K562 (cell line): ENCODE measurements at regions not wholly inside any gene's neighbourhood (a gene's known extent, or its start where the extent isn't known, plus 50 kb on each side); places are given as distances from the start of the nearest gene placed in this dataset.

Experiments used
- ATAC-seq: fragments of 200-7000 bp; cut with Tn5 transposase; 3 replicates; pipeline ENCODE4 v1.9.1; 2020; ENCODE audit warnings: moderate library complexity
- BruUV-seq: library from RNA; stranded (reverse); fragments of 400-500 nt; replicated peaks from 2 replicates; lab custom pipeline; 2021; lab: Mats Ljungman, UMichigan
- CTCF ChIA-PET: fragments of 300-600 bp; formaldehyde crosslinking; extraction: SDS; loops from one replicate; lab custom pipeline; 2021; ENCODE audit warnings: low intra/inter-chr PET ratio; lab: Yijun Ruan, JAX
- POLR2A ChIA-PET: fragments of 300-600, 350-650 bp; sonication (Branson Sonifier 250); formaldehyde crosslinking; extraction: SDS; loops from one replicate; lab custom pipeline; 2021; ENCODE audit warnings: antibody characterized with exemption, inconsistent platforms; lab: Yijun Ruan, JAX
- DNase-seq, 4 experiments: peaks; one replicate each; pipeline versions ENCODE4 v3.0.0 to v3.0.0-alpha.2; 2011 to 2018; ENCODE audit warnings: low spot score in 3 of 4, mixed read lengths in 3 of 4; ENCODE audit errors: extremely low read depth in 1 of 4
- FAIRE-seq: peaks from 2 replicates; lab custom pipeline; 2011; peaks lifted over from hg19 to GRCh38; lab: Jason Lieb, UNC
- H2AFZ ChIP-seq: 2 replicates; pipeline ENCODE4 v1.6.0; 2011; ENCODE audit warnings: low read depth, low read length, control low read depth, inconsistent platforms
- H3K27ac ChIP-seq: fragments of 200-600 bp; 3 replicates; pipeline ENCODE4 v1.8.0; 2011; ENCODE audit warnings: low read depth, mild to moderate bottlenecking, control low read depth, inconsistent platforms, low read length, moderate library complexity, mixed read lengths; ENCODE audit errors: extremely low read depth
- H3K27me3 ChIP-seq, 2 experiments: fragments of 300-600 bp in 1 of 2; 2 replicates in 1 of 2; 3 replicates in 1 of 2; pipeline versions ENCODE4 v1.6.0 to v1.8.0; 2011; ENCODE audit warnings: inconsistent platforms in 2 of 2, low read length in 2 of 2, mild to moderate bottlenecking in 1 of 2, mixed read lengths in 1 of 2, moderate library complexity in 1 of 2; ENCODE audit not compliant: control insufficient read depth in 2 of 2, insufficient read depth in 2 of 2
- H3K36me3 ChIP-seq: fragments of 300-600 bp; 3 replicates; pipeline ENCODE4 v1.8.0; 2011; ENCODE audit warnings: mild to moderate bottlenecking, low read length, inconsistent platforms; ENCODE audit not compliant: control insufficient read depth, insufficient read depth
- H3K4me1 ChIP-seq, 2 experiments: fragments of 200-600 bp in 1 of 2; replicated peaks in 1 of 2; 2 replicates in 1 of 2; 3 replicates in 1 of 2; pipeline versions ENCODE4 v1.5.1 to v1.8.0; 2011; ENCODE audit warnings: inconsistent platforms in 2 of 2, low read length in 2 of 2, mild to moderate bottlenecking in 1 of 2, mixed read lengths in 1 of 2, moderate library complexity in 1 of 2; ENCODE audit not compliant: control insufficient read depth in 2 of 2, insufficient read depth in 2 of 2
- H3K4me2 ChIP-seq: 2 replicates; pipeline ENCODE4 v1.6.1; 2011; ENCODE audit warnings: low read length, control low read depth, inconsistent platforms, mixed read lengths; ENCODE audit not compliant: insufficient read depth
- H3K4me3 ChIP-seq: fragments of 200-600 bp; sonication (generic), shearing (Covaris generic); 2 replicates; pipeline ENCODE4 v1.5.1; 2016; ENCODE audit warnings: control low read depth, inconsistent platforms
- H3K79me2 ChIP-seq: fragments of 200-600 bp; 3 replicates; pipeline ENCODE4 v1.8.0; 2011; ENCODE audit warnings: low read length, inconsistent platforms; ENCODE audit not compliant: control insufficient read depth, insufficient read depth
- H3K9ac ChIP-seq, 2 experiments: 2 replicates each; pipeline versions ENCODE4 v1.6.0 to v1.6.1; 2011; ENCODE audit warnings: low read depth in 2 of 2, low read length in 2 of 2, control low read depth in 1 of 2, inconsistent platforms in 1 of 2, mild to moderate bottlenecking in 1 of 2, mixed read lengths in 1 of 2; ENCODE audit not compliant: insufficient read depth in 1 of 2
- H3K9me1 ChIP-seq: one replicate; pipeline ENCODE4 v1.6.0; 2011; ENCODE audit warnings: inconsistent platforms, mild to moderate bottlenecking, low read length, moderate library complexity; ENCODE audit not compliant: control insufficient read depth, insufficient read depth
- H3K9me3 ChIP-seq: replicated peaks from 2 replicates; pipeline ENCODE4 v1.5.1; 2011; ENCODE audit warnings: low read depth, low read length, inconsistent platforms; ENCODE audit not compliant: control insufficient read depth, insufficient read depth
- H4K20me1 ChIP-seq: replicated peaks from 2 replicates; pipeline ENCODE4 v1.6.1; 2011; ENCODE audit warnings: low read length, inconsistent platforms, mixed read lengths; ENCODE audit not compliant: control insufficient read depth, insufficient read depth
- COPS2 ChIP-seq: fragments of 450-650 bp; conservative IDR thresholded peaks from 2 replicates; pipeline ENCODE4 v1.6.1; 2016; ENCODE audit warnings: mild to moderate bottlenecking, moderate library complexity
- DACH1 ChIP-seq: fragments of 450-650 bp; IDR thresholded peaks from 2 replicates; pipeline ENCODE4 v1.6.1; 2018; ENCODE audit not compliant: partially characterized antibody
- HEY1 ChIP-seq: fragments of 250-450 bp; sonication (Bioruptor Pico); IDR thresholded peaks from 2 replicates; pipeline ENCODE4 v1.5.0; 2020; ENCODE audit warnings: mild to moderate bottlenecking, moderate library complexity, borderline replicate concordance
- HMGN3 ChIP-seq: IDR thresholded peaks from 2 replicates; pipeline ENCODE4 v1.6.1; 2011; ENCODE audit warnings: borderline replicate concordance, low read depth, mild to moderate bottlenecking, mixed read lengths, low read length; ENCODE audit not compliant: insufficient read length; ENCODE audit errors: extremely low read depth
- IFI16 ChIP-seq: fragments of 250-450 bp; sonication (Bioruptor Pico); IDR thresholded peaks from 2 replicates; pipeline ENCODE4 v2.1.2; 2022; ENCODE audit warnings: mild to moderate bottlenecking, inconsistent platforms
- LEF1 ChIP-seq: fragments of 450-650 bp; IDR thresholded peaks from 2 replicates; pipeline ENCODE4 v1.6.1; 2016; ENCODE audit warnings: mild to moderate bottlenecking
- SMARCE1 ChIP-seq: fragments of 450-650 bp; IDR thresholded peaks from 2 replicates; pipeline ENCODE4 v1.7.1; 2016; ENCODE audit warnings: mild to moderate bottlenecking
- TCFL5 ChIP-seq: fragments of 250-450 bp; sonication (Bioruptor Pico); conservative IDR thresholded peaks from 2 replicates; pipeline ENCODE4 v1.6.1; 2021; ENCODE audit warnings: mild to moderate bottlenecking, moderate library complexity, matching md5 sums
- TEAD1 ChIP-seq, 2 experiments: fragments of 450-650 bp in 1 of 2; sonication (generic) in 1 of 2; formaldehyde crosslinking; IDR thresholded peaks; 2 replicates each; pipeline versions ENCODE4 v1.4.0 to v1.8.0; 2020 to 2022; ENCODE audit warnings: mild to moderate bottlenecking in 2 of 2, missing genetic modification reagents in 1 of 2
- TRIM28 ChIP-seq: fragments of 450-650 bp; IDR thresholded peaks from 2 replicates; pipeline ENCODE4 v1.6.1; 2017
- XRCC4 ChIP-seq: IDR thresholded peaks from one replicate; pipeline ENCODE4 v1.6.1; 2011; ENCODE audit not compliant: insufficient read depth, insufficient read length; ENCODE audit errors: extremely low read depth
- ZBED1 ChIP-seq: IDR thresholded peaks from 2 replicates; pipeline ENCODE4 v1.6.1; 2014
- ZNF146 ChIP-seq: IDR thresholded peaks from one replicate; pipeline ENCODE4 v1.6.1; 2018; ENCODE audit warnings: missing compliant biosample characterization; ENCODE audit not compliant: unreplicated experiment
- ZNF174 ChIP-seq: fragments of 250-450 bp; sonication (Bioruptor Pico); IDR thresholded peaks from 2 replicates; pipeline ENCODE4 v1.4.0; 2020; ENCODE audit warnings: mild to moderate bottlenecking
- ZNF232 ChIP-seq: sonication (generic); formaldehyde crosslinking; IDR thresholded peaks from 2 replicates; pipeline ENCODE4 v1.8.0; 2022; ENCODE audit warnings: mild to moderate bottlenecking, missing genetic modification reagents
- WGBS: fragments of 100-300 bp; shearing (Covaris generic); methylation state at CpG from one replicate; pipeline ENCODE4 v1.1.6; 2016; ENCODE audit warnings: low coverage, mixed read lengths; ENCODE audit not compliant: insufficient coverage; ENCODE audit errors: missing lambda C conversion rate; 5-methylcytosine and 5-hydroxymethylcytosine counted together
- in situ Hi-C: fragments of 300-500 bp; cut with MboI; formaldehyde crosslinking; loops from 4 replicates; pipeline ENCODE4 v1.15.0; 2018; ENCODE audit warnings: inconsistent platforms, mixed read lengths
- intact Hi-C: fragments of 100-400 bp; cut with micrococcal nuclease; formaldehyde crosslinking; loops from 2 replicates; pipeline ENCODE4 v1.14.2; 2022
- TF ChIP-seq, protein P1 (sequence below): sonication (generic); formaldehyde crosslinking; IDR thresholded peaks from 2 replicates; pipeline ENCODE4 v1.8.0; 2023; ENCODE audit warnings: mild to moderate bottlenecking, missing genetic modification reagents
- TF ChIP-seq, protein P2 (sequence below), 3 experiments: fragments of 200-800 bp in 1 of 3; sonication (Bioruptor generic) in 1 of 3; sonication (generic) in 1 of 3; formaldehyde crosslinking in 1 of 3; IDR thresholded peaks; 2 replicates each; pipeline versions ENCODE4 v1.6.1 to v1.8.0; 2016 to 2022; ENCODE audit warnings: mild to moderate bottlenecking in 2 of 3, missing compliant biosample characterization in 2 of 3, missing genetic modification characterization in 2 of 3, missing genetic modification reagents in 1 of 3
- TF ChIP-seq, protein P3 (sequence below): fragments of 450-650 bp; formaldehyde crosslinking; IDR thresholded peaks from 2 replicates; pipeline ENCODE4 v1.4.0; 2020; ENCODE audit warnings: mild to moderate bottlenecking, moderate library complexity

DNA sequence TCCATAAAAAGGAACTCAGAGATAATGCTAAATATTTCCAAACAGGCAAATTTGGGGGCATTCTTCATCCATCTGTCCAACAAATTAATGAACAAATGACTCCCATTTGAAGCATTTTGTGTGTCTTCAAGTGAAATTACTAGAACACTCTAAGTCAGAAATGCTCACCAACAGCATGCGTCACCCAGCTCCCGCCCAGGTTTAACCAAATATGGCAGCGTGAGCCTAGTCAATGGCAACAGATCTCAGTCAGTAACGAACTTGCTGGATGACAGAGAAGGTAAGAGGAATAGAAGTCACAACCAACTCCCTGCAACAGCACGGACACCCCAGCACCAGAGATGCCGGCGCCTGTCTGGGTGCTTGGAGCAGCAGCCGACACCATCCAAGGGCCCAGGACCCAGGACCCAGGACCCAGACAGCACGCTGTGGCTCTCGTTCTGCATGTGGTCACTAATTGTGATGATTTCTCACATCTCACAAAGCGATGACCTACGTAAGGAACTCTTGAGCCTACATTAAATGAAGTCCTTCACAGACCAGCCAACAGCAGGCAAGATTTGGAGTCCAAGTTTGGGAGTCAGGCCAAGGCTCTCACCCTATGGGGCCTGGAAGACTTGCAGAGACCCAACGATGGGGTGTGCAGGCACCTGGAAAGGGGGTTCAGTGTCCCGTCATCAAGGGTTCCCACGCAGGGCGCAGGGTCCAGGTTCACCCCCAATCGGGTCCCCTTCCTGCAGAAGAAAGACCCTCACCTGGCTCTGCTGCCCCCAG is 556.9 kb downstream of the BRD1 start:
- ATAC-seq (no peak), DNase-seq (no peak), FAIRE-seq (no peak)
- H3K79me2 ChIP-seq: no peaks in the 10 kb centered on the region
- no peak overlapping the region for H2AFZ ChIP-seq
- H3K9ac ChIP-seq: no peak overlapping the region
- ChIA-PET CTCF (no interaction called here), POLR2A (interaction anchor here (0.6 kb wide), 1 partner anchor 30 kb away, joined by 3 read pairs; no protein-coding TSS in a partner anchor)
- in situ Hi-C loops (no loop called here), intact Hi-C loops (no loop called here)
- H3K9me3 ChIP-seq: no peaks in the 10 kb centered on the region
- no peaks in the 10 kb centered on the region for H4K20me1 ChIP-seq
- H3K4me3 ChIP-seq: no peak overlapping the region
- H3K4me2 ChIP-seq: no peak overlapping the region
- no peak overlapping the region for H3K27ac ChIP-seq
- H3K9me1 ChIP-seq: no peaks in the 10 kb centered on the region
- BruUV-seq: no TSS peak
- H3K27me3 ChIP-seq: peaks cover 0 to 22% of the 10 kb centered on the region in 2 experiments; a peak in 1 of 5 replicates
- WGBS: 0% methylated on average over 14 of the region's 17 CpGs
- no peaks in the 10 kb centered on the region for H3K36me3 ChIP-seq
- no peaks in the 10 kb centered on the region for H3K4me1 ChIP-seq
- TF ChIP-seq SMARCE1 (no peak), XRCC4 (no peak), ZBED1 (no peak), IFI16 (no peak), ZNF174 (CRISPR knock-in tag) (no peak), LEF1 (no peak), COPS2 (no peak), TCFL5 (CRISPR knock-in tag) (no peak), HEY1 (CRISPR knock-in tag) (no peak), DACH1 (no peak), HMGN3 (no peak), TEAD1 (CRISPR knock-in tag; IDR thresholded peaks at IDR 0.05) (no peak), ZNF146 (no peak), ZNF232 (CRISPR knock-in tag) (no peak), TRIM28 (no peak)
- TF ChIP-seq, protein P1, sequence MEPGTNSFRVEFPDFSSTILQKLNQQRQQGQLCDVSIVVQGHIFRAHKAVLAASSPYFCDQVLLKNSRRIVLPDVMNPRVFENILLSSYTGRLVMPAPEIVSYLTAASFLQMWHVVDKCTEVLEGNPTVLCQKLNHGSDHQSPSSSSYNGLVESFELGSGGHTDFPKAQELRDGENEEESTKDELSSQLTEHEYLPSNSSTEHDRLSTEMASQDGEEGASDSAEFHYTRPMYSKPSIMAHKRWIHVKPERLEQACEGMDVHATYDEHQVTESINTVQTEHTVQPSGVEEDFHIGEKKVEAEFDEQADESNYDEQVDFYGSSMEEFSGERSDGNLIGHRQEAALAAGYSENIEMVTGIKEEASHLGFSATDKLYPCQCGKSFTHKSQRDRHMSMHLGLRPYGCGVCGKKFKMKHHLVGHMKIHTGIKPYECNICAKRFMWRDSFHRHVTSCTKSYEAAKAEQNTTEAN: no peak
- TF ChIP-seq, protein P2, sequence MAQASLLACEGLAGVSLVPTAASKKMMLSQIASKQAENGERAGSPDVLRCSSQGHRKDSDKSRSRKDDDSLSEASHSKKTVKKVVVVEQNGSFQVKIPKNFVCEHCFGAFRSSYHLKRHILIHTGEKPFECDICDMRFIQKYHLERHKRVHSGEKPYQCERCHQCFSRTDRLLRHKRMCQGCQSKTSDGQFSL (CRISPR knock-in tag; IDR thresholded peaks at IDR 0.05): no peak
- TF ChIP-seq, protein P2 (tag; IDR thresholded peaks at IDR 0.05): no peak
- TF ChIP-seq, protein P3, sequence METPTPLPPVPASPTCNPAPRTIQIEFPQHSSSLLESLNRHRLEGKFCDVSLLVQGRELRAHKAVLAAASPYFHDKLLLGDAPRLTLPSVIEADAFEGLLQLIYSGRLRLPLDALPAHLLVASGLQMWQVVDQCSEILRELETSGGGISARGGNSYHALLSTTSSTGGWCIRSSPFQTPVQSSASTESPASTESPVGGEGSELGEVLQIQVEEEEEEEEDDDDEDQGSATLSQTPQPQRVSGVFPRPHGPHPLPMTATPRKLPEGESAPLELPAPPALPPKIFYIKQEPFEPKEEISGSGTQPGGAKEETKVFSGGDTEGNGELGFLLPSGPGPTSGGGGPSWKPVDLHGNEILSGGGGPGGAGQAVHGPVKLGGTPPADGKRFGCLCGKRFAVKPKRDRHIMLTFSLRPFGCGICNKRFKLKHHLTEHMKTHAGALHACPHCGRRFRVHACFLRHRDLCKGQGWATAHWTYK (CRISPR knock-in tag): no peak
- TF ChIP-seq, all 486 proteins: peak for 0
